Liver (tissue), 3 donors: ENCODE measurements at regions not wholly inside any gene's neighbourhood (a gene's known extent, or its start where the extent isn't known, plus 50 kb on each side); places are given as distances from the start of the nearest gene placed in this dataset.

Experiments
- ATF3 ChIP-seq: IDR thresholded peaks from 2 replicates; pipeline ENCODE4 v1.6.1; 2016; ENCODE audit warnings: antibody characterized with exemption
- CTCF ChIP-seq: fragments of 150-350 bp; IDR thresholded peaks from 2 replicates; pipeline ENCODE4 v1.5.1; 2017; ENCODE audit warnings: improper control_type of control experiment, low read depth, low read length; ENCODE audit not compliant: missing input control
- EGR1 ChIP-seq, 2 donors: IDR thresholded peaks; 2 replicates each; pipeline ENCODE4 v1.6.1; 2016 to 2018; ENCODE audit warnings: antibody characterized with exemption in 2 of 2, low read depth in 2 of 2
- MAX ChIP-seq: IDR thresholded peaks from 2 replicates; pipeline ENCODE4 v1.6.1; 2016; ENCODE audit warnings: antibody characterized with exemption
- SP1 ChIP-seq: IDR thresholded peaks from 2 replicates; pipeline ENCODE4 v1.6.1; 2018; ENCODE audit warnings: antibody characterized with exemption, mild to moderate bottlenecking
- TAF1 ChIP-seq: conservative IDR thresholded peaks from 2 replicates; pipeline ENCODE4 v1.6.1; 2016; ENCODE audit warnings: antibody characterized with exemption, mild to moderate bottlenecking
- YY1 ChIP-seq: IDR thresholded peaks from 2 replicates; pipeline ENCODE4 v1.6.1; 2016; ENCODE audit warnings: antibody characterized with exemption, mild to moderate bottlenecking
- donor health status: healthy.
- donor health status: healthy.

- TF ChIP-seq SP1: no peak
- TF ChIP-seq CTCF: no peak
- TF ChIP-seq YY1: no peak
- TF ChIP-seq TAF1: no peak
- TF ChIP-seq MAX: no peak
- no peak for TF ChIP-seq EGR1 (IDR thresholded peaks at IDR 0.05; ENCODE audit: low read depth in 2 of 2)
- TF ChIP-seq ATF3: no peak
These were observed 65.4 kb upstream of the LMO4 start for GRCh38 chr1:87263281-87263680.
